GM19395 (cell line): ENCODE measurements at regions not wholly inside any gene's neighbourhood (a gene's known extent, or its start where the extent isn't known, plus 50 kb on each side); places are given as distances from the start of the nearest gene placed in this dataset.
"Not testable (repeated sequence)": the region's sequence is repeated elsewhere in the genome, so short reads cannot be mapped to it uniquely, and the experiment has no call there.

Source experiments
- ATAC-seq: cut with Tn5 transposase; IDR thresholded peaks from one replicate; pipeline ENCODE4 v1.9.1; 2021; ENCODE audit warnings: mild to moderate bottlenecking, moderate library complexity; ENCODE audit not compliant: unreplicated experiment

DNA sequence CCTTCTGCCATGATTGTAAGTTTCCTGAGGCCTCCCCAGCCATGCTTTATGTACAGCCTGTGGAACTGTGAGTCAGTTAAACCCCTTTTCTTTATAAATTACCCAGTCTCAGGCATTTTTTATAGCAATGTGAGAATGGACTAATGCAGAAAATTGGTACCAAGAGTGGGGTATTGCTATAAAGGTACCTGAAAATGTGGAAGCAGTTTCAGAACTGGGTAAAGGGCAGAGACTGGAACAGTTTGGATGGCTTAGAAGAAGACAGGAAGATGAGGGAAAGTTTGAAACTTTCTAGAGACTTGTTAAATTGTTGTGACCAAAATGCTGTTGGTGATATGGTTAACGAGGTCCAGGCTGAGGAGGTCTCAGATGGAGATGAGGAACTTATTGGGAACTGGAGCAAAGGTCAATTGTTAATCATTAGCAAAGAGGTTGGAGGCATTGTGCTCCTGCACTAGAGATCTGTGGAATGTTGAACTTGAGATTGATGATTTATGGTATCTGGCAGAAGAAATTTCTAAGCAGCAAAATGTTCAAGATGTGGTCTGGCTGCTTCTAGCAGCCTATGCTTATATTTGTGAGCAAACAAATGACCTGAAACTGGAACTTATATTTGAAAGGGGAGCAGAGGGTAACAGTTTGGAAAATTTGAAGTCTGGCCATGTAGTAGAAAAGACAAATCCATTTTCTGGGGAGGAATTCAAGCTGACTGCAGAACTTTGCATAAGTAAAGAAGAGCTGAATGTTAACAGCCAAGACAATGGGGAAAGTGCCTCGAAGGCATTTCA is 79.0 kb upstream of the GMDS start:
- no peak for ATAC-seq

GRCh38 chr6:2317498-2317897 is 72.1 kb upstream of the GMDS start:
- not testable (repeated sequence) for ATAC-seq

DNA sequence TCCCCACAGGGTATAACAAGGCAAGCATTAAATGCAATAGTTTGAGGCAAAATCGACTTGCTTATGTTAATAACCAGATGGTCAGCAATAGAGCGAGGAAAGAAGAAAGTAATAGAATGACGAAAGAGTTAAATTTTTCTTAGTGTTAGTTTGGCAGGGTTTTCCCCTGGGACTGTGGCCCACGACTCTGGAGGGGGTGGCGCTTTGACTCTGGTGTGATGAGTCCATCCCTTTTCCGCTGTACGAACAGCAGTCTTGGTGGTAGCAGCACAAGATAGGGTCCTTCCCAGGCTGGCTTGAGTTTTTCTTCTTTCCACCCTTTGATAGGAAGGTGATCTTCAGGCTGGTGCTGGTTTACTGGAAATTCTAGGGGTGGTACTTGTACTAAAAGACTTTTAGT is 69.2 kb upstream of the GMDS start:
- ATAC-seq = no peak

DNA sequence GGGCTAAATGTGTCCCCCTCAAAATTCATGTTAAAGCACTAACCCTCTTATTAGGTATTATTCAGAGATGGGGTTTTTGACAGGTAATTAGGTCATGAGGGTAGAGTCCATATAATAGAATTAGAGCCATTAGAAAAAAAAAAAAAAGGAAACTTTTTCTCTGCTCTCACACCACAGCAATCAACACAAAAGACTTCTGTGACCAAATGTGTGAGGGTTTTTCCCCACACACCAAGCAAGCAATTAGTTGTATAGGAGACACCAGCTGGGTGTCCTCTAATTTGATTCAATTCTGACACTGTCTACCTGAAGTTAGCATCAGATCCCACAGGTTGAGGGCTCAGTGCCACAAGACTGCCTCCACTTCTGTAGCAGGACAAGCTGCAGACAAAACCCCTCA is 64.6 kb upstream of the GMDS start:
- no peak for ATAC-seq

DNA sequence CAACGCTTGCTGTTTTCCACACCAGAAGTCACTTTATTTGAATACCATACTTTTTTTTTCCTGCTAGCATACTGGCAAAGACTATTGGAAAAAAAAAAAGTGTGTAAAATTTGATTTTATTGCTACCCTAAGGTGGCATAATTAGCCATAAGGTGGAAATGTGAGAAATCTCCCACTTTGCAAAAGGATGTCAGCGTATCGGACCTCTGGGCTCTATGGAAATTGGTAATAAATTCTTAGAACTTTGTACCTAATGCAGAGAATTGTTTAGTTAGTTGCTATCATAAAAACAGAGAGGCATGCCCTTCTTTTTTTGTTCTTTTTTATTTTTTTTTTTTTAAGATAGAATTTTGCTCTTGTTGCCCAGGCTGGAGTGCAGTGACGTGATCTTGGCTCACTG is 63.7 kb upstream of the GMDS start:
- no peak for ATAC-seq

- no peak for ATAC-seq
Measured at GRCh38 chr6:2307799-2308198, 62.4 kb upstream of the GMDS start.

DNA sequence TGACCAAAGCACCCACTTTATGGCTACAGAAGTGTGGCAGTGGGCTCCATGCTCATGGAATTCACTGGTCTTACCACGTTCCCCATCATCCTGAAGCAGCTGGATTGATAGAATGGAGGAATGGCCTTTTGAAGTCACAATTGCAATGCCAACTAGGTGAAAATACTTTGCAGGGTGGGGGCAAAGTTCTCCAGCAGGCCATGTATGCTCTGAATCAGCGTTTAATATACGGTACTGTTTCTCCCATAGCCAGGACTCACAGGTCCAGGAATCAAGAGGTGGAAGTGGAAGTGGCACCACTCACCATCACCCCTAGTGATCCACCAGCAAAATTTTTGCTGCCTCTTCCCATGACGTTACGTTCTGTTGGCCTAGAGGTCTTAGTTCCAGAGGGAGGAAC is 60.5 kb upstream of the GMDS start:
- ATAC-seq = no peak

- not testable (repeated sequence) for ATAC-seq
Measured at GRCh38 chr6:2302482-2302881, 57.1 kb upstream of the GMDS start.

- ATAC-seq = no peak
Measured at GRCh38 chr6:2296781-2297180, 51.4 kb upstream of the GMDS start.
